SK-N-SH (cell line): ENCODE measurements at regions not wholly inside any gene's neighbourhood (a gene's known extent, or its start where the extent isn't known, plus 50 kb on each side); places are given as distances from the start of the nearest gene placed in this dataset.

Experiments used
- CTCF ChIA-PET: fragments of 300-600, 350-600 bp; formaldehyde crosslinking; extraction: SDS; loops from one replicate; lab custom pipeline; 2021; lab: Yijun Ruan, JAX
- POLR2A ChIA-PET: fragments of 350-600 bp; sonication (Branson Sonifier 250); formaldehyde crosslinking; extraction: SDS; loops from one replicate; lab custom pipeline; 2020; ENCODE audit warnings: antibody characterized with exemption, inconsistent platforms; lab: Yijun Ruan, JAX
- DNase-seq: peaks from one replicate; pipeline ENCODE4 v3.0.0; 2012
- H2AFZ ChIP-seq: fragments of 200-600 bp; sonication (generic); 2 replicates; pipeline ENCODE4 v1.8.1; 2016; ENCODE audit warnings: antibody characterized with exemption, mild to moderate bottlenecking, low read depth
- H3F3A ChIP-seq: fragments of 200-600 bp; sonication (generic); replicated peaks from 2 replicates; pipeline ENCODE3; 2016; ENCODE audit warnings: antibody characterized with exemption, mild to moderate bottlenecking; ENCODE audit not compliant: insufficient read depth
- H3K27ac ChIP-seq, 2 experiments: fragments of 200-500 bp in 1 of 2; fragments of 200-600 bp in 1 of 2; sonication (Bioruptor generic) in 1 of 2; sonication (generic), shearing (Covaris generic) in 1 of 2; 2 replicates each; pipeline versions ENCODE4 v1.5.1 to v1.6.1; 2014 to 2016; ENCODE audit warnings: low read depth in 2 of 2, inconsistent platforms in 1 of 2, low read length in 1 of 2, mild to moderate bottlenecking in 1 of 2, mixed read lengths in 1 of 2
- H3K27me3 ChIP-seq: fragments of 200-600 bp; sonication (generic), shearing (Covaris generic); 2 replicates; pipeline ENCODE4 v1.6.1; 2016; ENCODE audit warnings: mixed run types; ENCODE audit not compliant: insufficient read depth
- H3K36me3 ChIP-seq, 2 experiments: fragments of 200-500 bp in 1 of 2; fragments of 200-600 bp in 1 of 2; sonication (Bioruptor generic) in 1 of 2; sonication (generic) in 1 of 2; replicated peaks in 1 of 2; 2 replicates each; pipeline versions ENCODE3 to v1.5.1; 2014 to 2016; ENCODE audit warnings: low read length in 1 of 2, mild to moderate bottlenecking in 1 of 2; ENCODE audit not compliant: insufficient read depth in 2 of 2, control insufficient read depth in 1 of 2
- H3K4me1 ChIP-seq, 2 experiments: fragments of 200-500 bp in 1 of 2; fragments of 200-600 bp in 1 of 2; sonication (Bioruptor generic) in 1 of 2; sonication (generic), shearing (Covaris generic) in 1 of 2; 2 replicates each; pipeline versions ENCODE4 v1.5.1 to v1.6.1; 2014 to 2016; ENCODE audit warnings: low read depth in 1 of 2, low read length in 1 of 2, mixed run types in 1 of 2; ENCODE audit not compliant: insufficient read depth in 2 of 2, control insufficient read depth in 1 of 2
- H3K4me2 ChIP-seq: fragments of 200-600 bp; sonication (generic), shearing (Covaris generic); 2 replicates; pipeline ENCODE4 v1.6.1; 2017; ENCODE audit warnings: mixed run types
- H3K4me3 ChIP-seq, 2 experiments: fragments of 200-500 bp in 1 of 2; fragments of 200-600 bp in 1 of 2; sonication (Bioruptor generic) in 1 of 2; sonication (generic), shearing (Covaris generic) in 1 of 2; 2 replicates each; pipeline versions ENCODE4 v1.5.1 to v1.8.1; 2014 to 2016; ENCODE audit warnings: low read depth in 2 of 2, inconsistent platforms in 1 of 2, low read length in 1 of 2, mild to moderate bottlenecking in 1 of 2, mixed read lengths in 1 of 2, moderate library complexity in 1 of 2
- H3K79me2 ChIP-seq: fragments of 200-600 bp; sonication (generic); 2 replicates; pipeline ENCODE4 v1.8.1; 2017; ENCODE audit warnings: mild to moderate bottlenecking; ENCODE audit not compliant: insufficient read depth
- H3K9ac ChIP-seq: fragments of 200-600 bp; sonication (generic); 2 replicates; pipeline ENCODE4 v1.6.1; 2017; ENCODE audit warnings: mixed run types
- H3K9me2 ChIP-seq: fragments of 200-600 bp; sonication (generic); 2 replicates; pipeline ENCODE4 v1.6.1; 2017; ENCODE audit warnings: mixed run types
- H3K9me3 ChIP-seq: fragments of 200-600 bp; sonication (generic); 2 replicates; pipeline ENCODE4 v1.6.1; 2017; ENCODE audit warnings: mixed run types, mild to moderate bottlenecking, moderate library complexity
- H4K20me1 ChIP-seq: fragments of 200-600 bp; sonication (generic); 2 replicates; pipeline ENCODE4 v1.6.1; 2017; ENCODE audit warnings: mild to moderate bottlenecking, mixed run types; ENCODE audit not compliant: insufficient read depth
- CTCF ChIP-seq: fragments of 200-600 bp; sonication (generic); IDR thresholded peaks from 2 replicates; pipeline ENCODE4 v1.6.1; 2017; ENCODE audit warnings: antibody characterized with exemption, mild to moderate bottlenecking, moderate library complexity
- EP300 ChIP-seq, 2 experiments: IDR thresholded peaks; 2 replicates each; pipeline versions ENCODE4 v1.4.0 to v1.6.1; 2012; ENCODE audit warnings: borderline replicate concordance in 1 of 2, low read depth in 1 of 2, low read length in 1 of 2
- FOXJ3 ChIP-seq: sonication (generic); formaldehyde crosslinking; IDR thresholded peaks from 2 replicates; pipeline ENCODE4 v1.5.1; 2020; ENCODE audit warnings: mild to moderate bottlenecking, missing genetic modification reagents
- FOXM1 ChIP-seq: IDR thresholded peaks from 2 replicates; pipeline ENCODE4 v1.4.0; 2012; ENCODE audit warnings: low read depth, mild to moderate bottlenecking
- NFIC ChIP-seq: IDR thresholded peaks from 2 replicates; pipeline ENCODE4 v1.4.0; 2012; ENCODE audit warnings: borderline replicate concordance
- POLR2AphosphoS5 ChIP-seq: IDR thresholded peaks from 2 replicates; pipeline ENCODE4 v1.6.1; 2012; ENCODE audit warnings: low read depth, low read length
- RAD21 ChIP-seq: IDR thresholded peaks from 2 replicates; pipeline ENCODE4 v1.6.1; 2012; ENCODE audit warnings: mild to moderate bottlenecking, low read length
- RCOR1 ChIP-seq: fragments of 150-350 bp; IDR thresholded peaks from 2 replicates; pipeline ENCODE4 v1.6.1; 2017; ENCODE audit warnings: antibody characterized with exemption, low read length
- REST ChIP-seq: IDR thresholded peaks from 2 replicates; pipeline ENCODE4 v1.6.1; 2012; ENCODE audit warnings: mild to moderate bottlenecking, low read depth, low read length, moderate library complexity
- RFX5 ChIP-seq: IDR thresholded peaks from 2 replicates; pipeline ENCODE4 v1.6.1; 2012; ENCODE audit warnings: mild to moderate bottlenecking, improper control_type of control experiment, low read length
- SIN3A ChIP-seq: IDR thresholded peaks from 2 replicates; pipeline ENCODE4 v1.6.1; 2012; ENCODE audit warnings: low read depth, mild to moderate bottlenecking, low read length, moderate library complexity, borderline replicate concordance
- SMC3 ChIP-seq: IDR thresholded peaks from 2 replicates; pipeline ENCODE4 v1.6.1; 2012; ENCODE audit warnings: low read depth, low read length, improper control_type of control experiment
- YY1 ChIP-seq: IDR thresholded peaks from 2 replicates; pipeline ENCODE4 v1.4.0; 2012; ENCODE audit warnings: low read depth, mild to moderate bottlenecking
- WGBS: methylation state at CpG from one replicate; pipeline ENCODE4 v1.1.6; 2017; ENCODE audit warnings: low lambda C conversion rate; 5-methylcytosine and 5-hydroxymethylcytosine counted together
- TF ChIP-seq, protein P1 (sequence below): IDR thresholded peaks from 2 replicates; pipeline ENCODE4 v1.4.0; 2012; ENCODE audit warnings: low read depth, borderline replicate concordance

DNA sequence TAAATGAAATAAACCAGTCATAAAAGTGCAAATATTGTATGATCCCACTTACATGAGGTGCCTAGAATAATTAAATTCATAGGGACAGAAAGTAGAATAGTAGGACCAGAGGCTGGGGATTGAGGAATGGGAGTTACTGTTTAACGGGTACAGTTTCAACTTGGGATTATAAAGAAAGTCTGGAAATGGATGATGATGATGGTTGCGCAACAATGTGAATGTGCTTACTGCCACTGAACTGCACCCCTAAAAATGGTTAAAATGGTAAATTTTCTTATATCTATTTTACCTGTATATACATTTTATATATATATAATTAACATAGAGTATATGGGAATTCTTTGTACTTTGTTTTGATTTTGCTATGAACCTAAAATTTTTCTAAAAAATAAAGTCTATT is 53.3 kb upstream of the L3MBTL3 start:
- Histone ChIP-seq H3F3A (no peaks in the 10 kb centered on the region), H3K36me3 (no peaks in the 10 kb centered on the region), H2AFZ (no peak overlapping the region), H3K9me3 (no peaks in the 10 kb centered on the region), H3K4me2 (no peak overlapping the region), H3K27ac (no peak overlapping the region), H3K27me3 (no peaks in the 10 kb centered on the region), H3K9ac (no peak overlapping the region), H3K4me1 (no peaks in the 10 kb centered on the region), H3K4me3 (no peak overlapping the region), H3K9me2 (no peaks in the 10 kb centered on the region), H3K79me2 (no peaks in the 10 kb centered on the region), H4K20me1 (no peaks in the 10 kb centered on the region)
- TF ChIP-seq, protein P1, sequence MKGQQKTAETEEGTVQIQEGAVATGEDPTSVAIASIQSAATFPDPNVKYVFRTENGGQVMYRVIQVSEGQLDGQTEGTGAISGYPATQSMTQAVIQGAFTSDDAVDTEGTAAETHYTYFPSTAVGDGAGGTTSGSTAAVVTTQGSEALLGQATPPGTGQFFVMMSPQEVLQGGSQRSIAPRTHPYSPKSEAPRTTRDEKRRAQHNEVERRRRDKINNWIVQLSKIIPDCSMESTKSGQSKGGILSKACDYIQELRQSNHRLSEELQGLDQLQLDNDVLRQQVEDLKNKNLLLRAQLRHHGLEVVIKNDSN: no peak
- TF ChIP-seq REST (no peak), SIN3A (no peak), NFIC (no peak), EP300 (IDR thresholded peaks at IDR 0.05; ENCODE audit: borderline replicate concordance in 1 of 2, low read depth in 1 of 2, low read length in 1 of 2) (no peak), CTCF (no peak), RAD21 (no peak)
- POLR2A ChIA-PET: no interaction called here
- WGBS: 93% methylated on average over 2 of the region's 2 CpGs
- DNase-seq: no peak
- CTCF ChIA-PET: no interaction called here

GRCh38 chr6:129959358-129959930 is 58.9 kb upstream of the L3MBTL3 start:
- Histone ChIP-seq H2AFZ (no peak overlapping the region), H3K4me1 (no peaks in the 10 kb centered on the region), H3K27me3 (no peaks in the 10 kb centered on the region), H3K36me3 (no peaks in the 10 kb centered on the region), H3K79me2 (no peaks in the 10 kb centered on the region), H3K4me3 (no peak overlapping the region), H3K9me3 (no peaks in the 10 kb centered on the region), H3K9ac (no peak overlapping the region), H3K9me2 (no peaks in the 10 kb centered on the region), H3K4me2 (no peak overlapping the region), H3F3A (no peaks in the 10 kb centered on the region), H4K20me1 (no peaks in the 10 kb centered on the region), H3K27ac (no peak overlapping the region)
- CTCF ChIA-PET: interaction anchor here (0.9 kb wide), 1 partner anchor 23 kb away, joined by 3 read pairs; no protein-coding TSS in a partner anchor
- POLR2A ChIA-PET: no interaction called here
- 48% methylated on average over 10 of the region's 16 CpGs for WGBS
- TF ChIP-seq YY1 (no peak), RCOR1 (no peak), POLR2AphosphoS5 (no peak), FOXM1 (no peak), SMC3 (no peak), RFX5 (no peak), EP300 (IDR thresholded peaks at IDR 0.05; ENCODE audit: borderline replicate concordance in 1 of 2, low read depth in 1 of 2, low read length in 1 of 2) (no peak), FOXJ3 (CRISPR knock-in tag) (no peak)
- no peak for DNase-seq
